ENCODE measurements at regions not wholly inside any gene's neighbourhood (a gene's known extent, or its start where the extent isn't known, plus 50 kb on each side); places are given as distances from the start of the nearest gene placed in this dataset.

GRCh38 chr17:52995147-52995546, 827.6 kb upstream of the KIF2B start:
- TF ChIP-seq CTCF (conservative IDR thresholded peaks at IDR 0.05) (no peak), EZH2 (IDR thresholded peaks at IDR 0.05; ENCODE audit: low read depth) (no peak)
